OCI-LY3 (cell line): ENCODE measurements at regions not wholly inside any gene's neighbourhood (a gene's known extent, or its start where the extent isn't known, plus 50 kb on each side); places are given as distances from the start of the nearest gene placed in this dataset.
A peak's percentile ranks its signal among the peaks of the same experiment; 100 is the strongest.

Experiments used
- H2AFZ ChIP-seq: fragments of 200-600, 300-600 bp; shearing (Covaris generic); 2 replicates; pipeline ENCODE4 v1.6.0; 2014; ENCODE audit warnings: antibody characterized with exemption, low read depth, low read length
- H3K27ac ChIP-seq: fragments of 200-600, 300-600 bp; sonication (generic); 2 replicates; pipeline ENCODE4 v1.5.1; 2014; ENCODE audit warnings: mild to moderate bottlenecking, low read length, moderate library complexity, mixed read lengths
- H3K27me3 ChIP-seq: fragments of 200-600, 300-600 bp; sonication (generic); 2 replicates; pipeline ENCODE4 v1.6.1; 2014; ENCODE audit warnings: low read depth, low read length, mixed read lengths
- H3K36me3 ChIP-seq: fragments of 200-600, 300-600 bp; sonication (generic); replicated peaks from 2 replicates; pipeline ENCODE3; 2014; ENCODE audit warnings: low read depth, low read length, mixed read lengths
- H3K4me1 ChIP-seq: fragments of 300-600, 200-600 bp; sonication (generic); 2 replicates; pipeline ENCODE4 v1.6.1; 2014; ENCODE audit warnings: low read length, mixed read lengths
- H3K4me2 ChIP-seq: fragments of 200-600, 300-600 bp; sonication (generic); 2 replicates; pipeline ENCODE4 v1.6.1; 2014; ENCODE audit warnings: low read length, mixed read lengths
- H3K4me3 ChIP-seq: fragments of 300-600, 200-600 bp; sonication (generic); 2 replicates; pipeline ENCODE4 v1.5.1; 2014; ENCODE audit warnings: antibody characterized with exemption, mild to moderate bottlenecking, low read length, moderate library complexity
- H3K79me2 ChIP-seq: fragments of 300-600, 200-600 bp; shearing (Covaris generic); 2 replicates; pipeline ENCODE4 v1.6.1; 2014; ENCODE audit warnings: mild to moderate bottlenecking, low read length, mixed read lengths
- H3K9ac ChIP-seq: fragments of 300-600, 200-600 bp; shearing (Covaris generic); 2 replicates; pipeline ENCODE4 v1.6.0; 2014; ENCODE audit warnings: mild to moderate bottlenecking, low read length, moderate library complexity
- H3K9me3 ChIP-seq: fragments of 200-600, 300-600 bp; shearing (Covaris generic); 2 replicates; pipeline ENCODE4 v1.6.1; 2014; ENCODE audit warnings: low read length, mixed read lengths; ENCODE audit not compliant: insufficient read depth
- H4K20me1 ChIP-seq: fragments of 200-600, 300-600 bp; sonication (generic); 2 replicates; pipeline ENCODE4 v1.6.1; 2016; ENCODE audit warnings: low read length, mixed read lengths; ENCODE audit not compliant: insufficient read depth
- EZH2phosphoT487 ChIP-seq: fragments of 200-600 bp; shearing (Covaris generic); IDR thresholded peaks from 2 replicates; pipeline ENCODE4 v1.6.1; 2018; ENCODE audit warnings: antibody characterized with exemption, mixed run types, low read depth
- TF ChIP-seq, protein P1 (sequence below): fragments of 200-600, 300-600 bp; sonication (generic); IDR thresholded peaks from 2 replicates; pipeline ENCODE4 v1.5.1; 2014; ENCODE audit warnings: antibody characterized with exemption, low read length, low read depth

- no peak overlapping the region for H3K4me3 ChIP-seq
- H4K20me1 ChIP-seq = no peaks in the 10 kb centered on the region
- no peak overlapping the region for H3K9ac ChIP-seq
- no peaks in the 10 kb centered on the region for H3K27me3 ChIP-seq
- no peaks in the 10 kb centered on the region for H3K9me3 ChIP-seq
- H3K36me3 ChIP-seq = no peaks in the 10 kb centered on the region
- no peak overlapping the region for H2AFZ ChIP-seq
- peak overlapping the region; percentile 37; the same call in 1 of the 2 replicates for H3K4me2 ChIP-seq
- H3K27ac ChIP-seq = no peak overlapping the region
- TF ChIP-seq EZH2phosphoT487 = no peak
- TF ChIP-seq, protein P1, sequence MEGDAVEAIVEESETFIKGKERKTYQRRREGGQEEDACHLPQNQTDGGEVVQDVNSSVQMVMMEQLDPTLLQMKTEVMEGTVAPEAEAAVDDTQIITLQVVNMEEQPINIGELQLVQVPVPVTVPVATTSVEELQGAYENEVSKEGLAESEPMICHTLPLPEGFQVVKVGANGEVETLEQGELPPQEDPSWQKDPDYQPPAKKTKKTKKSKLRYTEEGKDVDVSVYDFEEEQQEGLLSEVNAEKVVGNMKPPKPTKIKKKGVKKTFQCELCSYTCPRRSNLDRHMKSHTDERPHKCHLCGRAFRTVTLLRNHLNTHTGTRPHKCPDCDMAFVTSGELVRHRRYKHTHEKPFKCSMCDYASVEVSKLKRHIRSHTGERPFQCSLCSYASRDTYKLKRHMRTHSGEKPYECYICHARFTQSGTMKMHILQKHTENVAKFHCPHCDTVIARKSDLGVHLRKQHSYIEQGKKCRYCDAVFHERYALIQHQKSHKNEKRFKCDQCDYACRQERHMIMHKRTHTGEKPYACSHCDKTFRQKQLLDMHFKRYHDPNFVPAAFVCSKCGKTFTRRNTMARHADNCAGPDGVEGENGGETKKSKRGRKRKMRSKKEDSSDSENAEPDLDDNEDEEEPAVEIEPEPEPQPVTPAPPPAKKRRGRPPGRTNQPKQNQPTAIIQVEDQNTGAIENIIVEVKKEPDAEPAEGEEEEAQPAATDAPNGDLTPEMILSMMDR = no peak
- H3K4me1 ChIP-seq = peaks cover 24% of the 10 kb centered on the region
- H3K79me2 ChIP-seq = no peaks in the 10 kb centered on the region
Observed at GRCh38 chr21:27156666-27157065, 189.8 kb upstream of the ADAMTS5 start.

- H3K27me3 ChIP-seq = no peaks in the 10 kb centered on the region
- H3K4me3 ChIP-seq = no peak overlapping the region
- H4K20me1 ChIP-seq = no peaks in the 10 kb centered on the region
- peak overlapping the region; percentile 13; the same call in 1 of the 2 replicates for H3K4me2 ChIP-seq
- no peak overlapping the region for H3K27ac ChIP-seq
- H3K79me2 ChIP-seq = no peaks in the 10 kb centered on the region
- peaks cover 24% of the 10 kb centered on the region for H3K4me1 ChIP-seq
- no peak overlapping the region for H2AFZ ChIP-seq
- no peaks in the 10 kb centered on the region for H3K9me3 ChIP-seq
- TF ChIP-seq EZH2phosphoT487 = no peak
- TF ChIP-seq, protein P1 = no peak
- H3K36me3 ChIP-seq = no peaks in the 10 kb centered on the region
- no peak overlapping the region for H3K9ac ChIP-seq
Observed at GRCh38 chr21:27155130-27155500, 188.2 kb upstream of the ADAMTS5 start.

GRCh38 chr21:27154451-27155129 lies 187.7 kb upstream of the ADAMTS5 start:
- H3K27ac ChIP-seq = no peak overlapping the region
- no peaks in the 10 kb centered on the region for H3K36me3 ChIP-seq
- H3K4me2 ChIP-seq = no peak overlapping the region
- no peaks in the 10 kb centered on the region for H3K9me3 ChIP-seq
- no peak overlapping the region for H3K9ac ChIP-seq
- peaks cover 24% of the 10 kb centered on the region for H3K4me1 ChIP-seq
- no peaks in the 10 kb centered on the region for H3K27me3 ChIP-seq
- H3K4me3 ChIP-seq = no peak overlapping the region
- TF ChIP-seq, protein P1 = no peak
- TF ChIP-seq EZH2phosphoT487 = no peak
- H2AFZ ChIP-seq = no peak overlapping the region
- no peaks in the 10 kb centered on the region for H3K79me2 ChIP-seq
- H4K20me1 ChIP-seq = no peaks in the 10 kb centered on the region

GRCh38 chr21:27152996-27153395 lies 186.1 kb upstream of the ADAMTS5 start:
- TF ChIP-seq, protein P1 = no peak
- TF ChIP-seq EZH2phosphoT487 = no peak
- Histone ChIP-seq H3K27ac (no peak overlapping the region), H3K4me2 (no peak overlapping the region), H3K9me3 (no peaks in the 10 kb centered on the region), H2AFZ (no peak overlapping the region), H3K36me3 (no peaks in the 10 kb centered on the region), H3K27me3 (no peaks in the 10 kb centered on the region), H3K9ac (no peak overlapping the region), H4K20me1 (no peaks in the 10 kb centered on the region), H3K79me2 (no peaks in the 10 kb centered on the region), H3K4me1 (peaks cover 24% of the 10 kb centered on the region), H3K4me3 (no peak overlapping the region)
